GM12864 (cell line): ENCODE measurements at regions not wholly inside any gene's neighbourhood (a gene's known extent, or its start where the extent isn't known, plus 50 kb on each side); places are given as distances from the start of the nearest gene placed in this dataset.

Experiments used
- DNase-seq: peaks from one replicate; pipeline ENCODE4 v3.0.0-alpha.2; 2011; ENCODE audit warnings: low read depth
- H3K4me3 ChIP-seq: 2 replicates; pipeline ENCODE4 v1.5.1; 2011; ENCODE audit warnings: mild to moderate bottlenecking, low read depth, low read length, control low read depth
- TF ChIP-seq, protein P1 (sequence below): IDR thresholded peaks from 2 replicates; pipeline ENCODE4 v1.5.1; 2011; ENCODE audit warnings: low read depth, mild to moderate bottlenecking, moderate library complexity, low read length, control low read depth, inconsistent platforms; ENCODE audit errors: missing control alignments

DNA sequence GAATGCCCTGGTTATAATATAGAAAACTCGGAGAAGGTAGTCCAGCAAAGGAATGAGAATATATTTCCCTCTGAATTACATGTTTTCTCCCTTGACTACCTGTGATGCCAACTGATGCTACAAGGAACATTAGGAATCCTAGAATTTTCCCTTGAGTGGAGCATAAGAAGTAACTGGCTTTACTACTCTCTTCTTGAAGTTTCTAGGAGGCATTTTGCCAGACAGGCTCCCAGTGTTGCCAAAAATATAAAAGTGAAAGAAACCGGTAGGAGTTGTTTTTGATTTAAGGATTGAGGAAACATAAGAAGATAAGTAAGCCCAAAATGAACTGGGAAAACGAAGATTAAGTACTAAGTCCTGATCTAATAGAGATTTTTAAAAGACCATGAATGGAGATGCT is 693.4 kb downstream of the NOVA1 start:
- DNase-seq: no peak
- TF ChIP-seq, protein P1, sequence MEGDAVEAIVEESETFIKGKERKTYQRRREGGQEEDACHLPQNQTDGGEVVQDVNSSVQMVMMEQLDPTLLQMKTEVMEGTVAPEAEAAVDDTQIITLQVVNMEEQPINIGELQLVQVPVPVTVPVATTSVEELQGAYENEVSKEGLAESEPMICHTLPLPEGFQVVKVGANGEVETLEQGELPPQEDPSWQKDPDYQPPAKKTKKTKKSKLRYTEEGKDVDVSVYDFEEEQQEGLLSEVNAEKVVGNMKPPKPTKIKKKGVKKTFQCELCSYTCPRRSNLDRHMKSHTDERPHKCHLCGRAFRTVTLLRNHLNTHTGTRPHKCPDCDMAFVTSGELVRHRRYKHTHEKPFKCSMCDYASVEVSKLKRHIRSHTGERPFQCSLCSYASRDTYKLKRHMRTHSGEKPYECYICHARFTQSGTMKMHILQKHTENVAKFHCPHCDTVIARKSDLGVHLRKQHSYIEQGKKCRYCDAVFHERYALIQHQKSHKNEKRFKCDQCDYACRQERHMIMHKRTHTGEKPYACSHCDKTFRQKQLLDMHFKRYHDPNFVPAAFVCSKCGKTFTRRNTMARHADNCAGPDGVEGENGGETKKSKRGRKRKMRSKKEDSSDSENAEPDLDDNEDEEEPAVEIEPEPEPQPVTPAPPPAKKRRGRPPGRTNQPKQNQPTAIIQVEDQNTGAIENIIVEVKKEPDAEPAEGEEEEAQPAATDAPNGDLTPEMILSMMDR: no peak
- no peak overlapping the region for H3K4me3 ChIP-seq

DNA sequence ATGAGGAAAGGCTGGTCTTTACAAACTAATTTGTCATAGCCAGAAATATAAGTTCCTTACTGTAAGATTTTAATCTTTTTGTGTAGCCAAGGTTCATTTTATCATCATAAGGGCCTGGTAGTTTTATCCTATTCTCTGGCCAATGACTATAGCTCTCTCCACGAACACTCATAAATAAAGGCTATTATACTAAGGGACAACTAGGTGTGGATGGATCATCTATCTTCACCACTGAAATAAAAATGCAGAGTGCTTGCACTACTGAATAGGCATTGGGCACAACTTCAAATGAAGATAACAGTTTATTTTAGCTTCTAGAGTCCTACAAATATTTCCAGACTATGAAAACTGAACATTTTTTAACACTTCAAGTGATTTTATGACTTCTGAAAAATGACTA is 698.6 kb downstream of the NOVA1 start:
- no peak for DNase-seq
- TF ChIP-seq, protein P1: no peak
- no peak overlapping the region for H3K4me3 ChIP-seq

DNA sequence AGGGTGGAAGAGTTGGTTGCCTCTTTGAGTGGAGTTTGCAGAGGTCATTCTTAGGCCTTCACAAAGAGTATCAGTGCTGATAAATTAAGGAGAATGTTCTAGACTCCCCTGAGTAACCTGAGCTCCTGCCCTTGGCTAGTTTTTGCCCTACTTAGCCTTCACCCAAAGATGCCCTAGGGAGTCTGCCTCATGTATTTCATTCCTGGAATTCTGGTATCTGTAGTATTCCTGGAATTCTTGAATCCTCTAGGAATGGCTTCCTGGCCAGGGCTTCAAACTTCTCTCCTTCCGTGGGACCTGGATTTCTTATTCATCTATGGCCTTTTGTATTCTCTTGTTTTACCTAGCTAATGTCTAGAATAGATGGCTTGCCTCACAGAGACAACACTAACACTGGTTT is 701.1 kb downstream of the NOVA1 start:
- DNase-seq: no peak
- TF ChIP-seq, protein P1: no peak
- H3K4me3 ChIP-seq: no peak overlapping the region

DNA sequence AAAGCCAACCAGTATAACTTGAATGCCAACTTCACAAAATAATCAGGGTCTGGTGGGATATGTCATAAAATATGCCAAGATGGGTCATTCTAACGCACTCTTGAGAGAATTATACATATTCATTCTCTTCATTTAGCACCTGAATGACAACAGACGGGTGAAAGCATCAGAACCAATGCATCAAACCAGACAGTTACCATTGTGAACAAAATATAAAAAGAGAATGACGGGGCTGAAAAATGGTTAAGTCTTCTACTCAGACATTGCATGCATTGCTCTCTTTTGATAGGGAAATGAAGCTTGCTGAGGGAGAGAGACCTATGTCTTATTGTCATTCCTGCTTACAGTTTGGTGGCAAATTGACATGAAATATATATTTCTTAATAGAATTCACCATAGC is 702.1 kb downstream of the NOVA1 start:
- no peak for DNase-seq
- TF ChIP-seq, protein P1: no peak
- no peak overlapping the region for H3K4me3 ChIP-seq

DNA sequence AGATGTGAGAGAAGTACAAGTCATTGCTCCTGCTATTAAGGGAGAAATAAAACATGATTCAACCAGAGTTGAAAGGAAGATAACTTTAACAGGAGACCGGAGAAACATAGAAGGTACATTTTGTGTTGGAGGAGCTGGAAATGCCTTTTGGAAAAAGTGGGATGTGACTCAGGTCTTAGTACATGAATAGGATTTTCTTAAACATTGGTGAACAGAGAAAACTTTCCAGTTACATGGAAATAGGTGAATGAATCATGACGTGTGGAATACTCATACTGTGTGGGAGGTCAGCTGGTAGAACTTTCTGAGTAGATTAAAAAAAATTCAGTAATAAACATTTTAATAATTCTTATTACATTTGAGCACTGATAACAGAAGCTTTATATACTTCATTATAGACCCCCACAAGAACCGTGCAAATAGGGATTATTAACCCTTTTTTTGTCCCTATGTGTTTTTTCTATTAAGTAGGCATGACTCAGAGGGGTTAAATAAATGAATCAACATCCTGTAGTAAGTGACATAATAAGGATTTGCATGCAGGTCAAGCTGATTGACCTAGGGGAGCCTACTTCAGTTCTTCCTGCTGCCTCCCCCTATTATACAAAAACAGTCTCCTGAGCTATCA is 710.5 kb downstream of the NOVA1 start:
- TF ChIP-seq, protein P1: no peak
- no peak for DNase-seq
- H3K4me3 ChIP-seq: no peak overlapping the region

DNA sequence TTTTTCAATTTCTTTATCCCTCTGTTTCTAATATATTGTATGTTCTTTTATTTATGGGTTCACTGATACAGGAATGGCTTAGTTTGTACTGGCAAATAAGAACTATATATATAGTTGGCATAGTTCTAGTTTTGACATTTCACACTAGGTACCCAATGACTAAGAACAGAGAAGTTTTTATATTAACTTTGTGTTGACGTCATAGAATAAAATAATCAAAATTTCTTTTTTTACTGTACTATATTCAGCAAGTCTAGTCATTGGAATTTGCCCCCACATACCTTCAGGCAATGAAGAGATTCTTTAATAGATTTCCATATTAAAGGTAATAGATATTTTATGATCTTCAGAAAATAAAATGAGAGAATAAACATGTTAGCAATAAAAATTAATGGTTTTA is 713.2 kb downstream of the NOVA1 start:
- TF ChIP-seq, protein P1: no peak
- DNase-seq: no peak
- no peak overlapping the region for H3K4me3 ChIP-seq

DNA sequence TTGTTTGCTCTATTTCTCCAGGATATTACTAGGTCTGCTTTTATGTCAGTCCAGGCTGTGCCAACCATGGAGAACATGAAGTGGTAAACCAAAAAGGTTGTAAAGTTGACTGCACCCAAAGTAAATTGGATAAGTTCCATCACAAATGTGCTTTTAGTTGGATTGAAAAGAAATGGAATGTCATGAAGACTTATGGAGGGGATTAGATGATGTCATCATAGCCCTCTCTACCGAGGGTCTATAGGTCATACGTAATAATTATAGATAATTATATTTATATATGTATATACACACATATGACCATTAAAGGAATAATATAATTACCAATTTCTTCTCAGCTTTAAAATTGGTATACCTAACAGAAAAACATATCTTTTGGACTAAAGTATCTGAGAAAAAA is 714.9 kb downstream of the NOVA1 start:
- no peak overlapping the region for H3K4me3 ChIP-seq
- no peak for DNase-seq
- TF ChIP-seq, protein P1: no peak
